Body of pancreas (tissue), 4 donors: ENCODE measurements at regions not wholly inside any gene's neighbourhood (a gene's known extent, or its start where the extent isn't known, plus 50 kb on each side); places are given as distances from the start of the nearest gene placed in this dataset.

Experiments used
- POLR2A ChIP-seq, 3 donors: fragments of 450-650 bp; IDR thresholded peaks; one replicate each; pipeline ENCODE4 v1.6.1; 2016; ENCODE audit warnings: antibody characterized with exemption in 3 of 3, mild to moderate bottlenecking in 2 of 3
- TF ChIP-seq, protein P1 (sequence below), 7 experiments: fragments of 450-650 bp in 4 of 7; fragments of 200-600 bp in 3 of 7; sonication (generic) in 3 of 7; IDR thresholded peaks; one replicate each; pipeline ENCODE4 v1.5.1; 2016 to 2019; ENCODE audit warnings: antibody characterized with exemption in 7 of 7

DNA sequence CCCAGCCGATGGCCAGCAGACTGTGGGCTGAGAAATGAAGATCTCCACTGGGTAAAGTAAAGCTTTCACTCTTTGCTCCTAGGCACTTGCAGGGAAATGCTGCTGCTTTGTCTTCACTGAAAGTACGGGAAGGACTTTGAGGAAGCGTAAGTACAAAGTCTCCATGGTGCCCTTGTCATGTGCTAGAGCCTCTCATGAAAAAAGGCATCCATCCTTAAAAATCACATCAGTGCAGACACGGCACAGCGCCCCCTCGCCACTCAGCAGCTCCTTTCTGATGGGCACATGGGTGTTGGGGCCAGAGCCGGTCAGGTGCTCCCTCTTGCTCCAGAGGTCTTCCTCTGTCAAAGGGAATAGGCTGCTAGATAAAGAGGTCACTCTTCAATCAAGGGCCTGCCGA, 87.8 kb upstream of the CALM2 start:
- TF ChIP-seq, protein P1, sequence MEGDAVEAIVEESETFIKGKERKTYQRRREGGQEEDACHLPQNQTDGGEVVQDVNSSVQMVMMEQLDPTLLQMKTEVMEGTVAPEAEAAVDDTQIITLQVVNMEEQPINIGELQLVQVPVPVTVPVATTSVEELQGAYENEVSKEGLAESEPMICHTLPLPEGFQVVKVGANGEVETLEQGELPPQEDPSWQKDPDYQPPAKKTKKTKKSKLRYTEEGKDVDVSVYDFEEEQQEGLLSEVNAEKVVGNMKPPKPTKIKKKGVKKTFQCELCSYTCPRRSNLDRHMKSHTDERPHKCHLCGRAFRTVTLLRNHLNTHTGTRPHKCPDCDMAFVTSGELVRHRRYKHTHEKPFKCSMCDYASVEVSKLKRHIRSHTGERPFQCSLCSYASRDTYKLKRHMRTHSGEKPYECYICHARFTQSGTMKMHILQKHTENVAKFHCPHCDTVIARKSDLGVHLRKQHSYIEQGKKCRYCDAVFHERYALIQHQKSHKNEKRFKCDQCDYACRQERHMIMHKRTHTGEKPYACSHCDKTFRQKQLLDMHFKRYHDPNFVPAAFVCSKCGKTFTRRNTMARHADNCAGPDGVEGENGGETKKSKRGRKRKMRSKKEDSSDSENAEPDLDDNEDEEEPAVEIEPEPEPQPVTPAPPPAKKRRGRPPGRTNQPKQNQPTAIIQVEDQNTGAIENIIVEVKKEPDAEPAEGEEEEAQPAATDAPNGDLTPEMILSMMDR (IDR thresholded peaks at IDR 0.05), result no peak
- no peak for TF ChIP-seq POLR2A (IDR thresholded peaks at IDR 0.05)
